Aorta (tissue), 5 donors: ENCODE measurements at regions not wholly inside any gene's neighbourhood (a gene's known extent, or its start where the extent isn't known, plus 50 kb on each side); places are given as distances from the start of the nearest gene placed in this dataset.

Source experiments
- ATAC-seq: fragments of 200-7000 bp; cut with Tn5 transposase; one replicate; pipeline ENCODE4 v1.9.1; 2022; ENCODE audit warnings: moderate library complexity; ENCODE audit not compliant: low FRiP score
- DNase-seq, 2 donors: peaks; one replicate each; pipeline ENCODE4 v3.0.0-alpha.2; 2020
- H3K27ac ChIP-seq, 2 donors: one replicate each; pipeline ENCODE4 v1.5.1; 2013; ENCODE audit warnings: low read length in 2 of 2, mild to moderate bottlenecking in 2 of 2, moderate library complexity in 2 of 2, control low read depth in 1 of 2, inconsistent platforms in 1 of 2, low read depth in 1 of 2
- H3K27me3 ChIP-seq, 2 donors: one replicate each; pipeline ENCODE4 v1.6.1; 2013; ENCODE audit warnings: control low read depth in 1 of 2, low read length in 1 of 2, mild to moderate bottlenecking in 1 of 2, moderate library complexity in 1 of 2; ENCODE audit not compliant: insufficient read depth in 2 of 2, control insufficient read depth in 1 of 2
- H3K36me3 ChIP-seq, 2 donors: one replicate each; pipeline ENCODE4 v1.6.1; 2013; ENCODE audit warnings: control low read depth in 1 of 2, low read length in 1 of 2, mild to moderate bottlenecking in 1 of 2; ENCODE audit not compliant: insufficient read depth in 2 of 2, control insufficient read depth in 1 of 2
- H3K4me1 ChIP-seq, 2 donors: one replicate each; pipeline ENCODE4 v1.6.1; 2013; ENCODE audit warnings: low read length in 2 of 2, control low read depth in 1 of 2, mild to moderate bottlenecking in 1 of 2, moderate library complexity in 1 of 2; ENCODE audit not compliant: insufficient read depth in 2 of 2, control insufficient read depth in 1 of 2
- H3K4me3 ChIP-seq, 2 donors: one replicate each; pipeline ENCODE4 v1.5.1; 2013; ENCODE audit warnings: low read length in 2 of 2, control low read depth in 1 of 2, mild to moderate bottlenecking in 1 of 2
- H3K9me3 ChIP-seq: one replicate; pipeline ENCODE4 v1.6.1; 2013; ENCODE audit warnings: mild to moderate bottlenecking, low read length; ENCODE audit not compliant: control insufficient read depth
- WGBS, 2 donors: extraction: QIAGEN DNeasy Blood & Tissue Kit; methylation state at CpG; one replicate each; pipeline ENCODE4 v1.1.7; 2013; 5-methylcytosine and 5-hydroxymethylcytosine counted together
- intact Hi-C, 2 donors: fragments of 100-400 bp; cut with DNase I; formaldehyde crosslinking; loops; one replicate each; pipeline versions ENCODE4 v1.14.2 to v1.15.0; 2022
- donor health status: healthy with polysubstance abuse.
- donor health status: Bipolar disorder and iron deficiency.
- donor health status: DM: no; HTN: no; CAD: no.
- donor health status: DM: no; HTN: no; CAD: no.
- donor health status: DM: yes; HTN: yes; CAD: no.

- DNase-seq = no peak
- H3K9me3 ChIP-seq = no peaks in the 10 kb centered on the region
- no peaks in the 10 kb centered on the region for H3K36me3 ChIP-seq
- no peak for ATAC-seq
- H3K4me1 ChIP-seq = no peaks in the 10 kb centered on the region
- intact Hi-C loops = no loop called here
- 83 to 86% methylated on average over 2 of the region's 2 CpGs for WGBS, 2 donors
- H3K27ac ChIP-seq = no peak overlapping the region
- H3K27me3 ChIP-seq = no peaks in the 10 kb centered on the region
- H3K4me3 ChIP-seq = no peak overlapping the region
Observed at GRCh38 chr4:35942092-35942491, 302.2 kb downstream of the ARAP2 start.

DNA sequence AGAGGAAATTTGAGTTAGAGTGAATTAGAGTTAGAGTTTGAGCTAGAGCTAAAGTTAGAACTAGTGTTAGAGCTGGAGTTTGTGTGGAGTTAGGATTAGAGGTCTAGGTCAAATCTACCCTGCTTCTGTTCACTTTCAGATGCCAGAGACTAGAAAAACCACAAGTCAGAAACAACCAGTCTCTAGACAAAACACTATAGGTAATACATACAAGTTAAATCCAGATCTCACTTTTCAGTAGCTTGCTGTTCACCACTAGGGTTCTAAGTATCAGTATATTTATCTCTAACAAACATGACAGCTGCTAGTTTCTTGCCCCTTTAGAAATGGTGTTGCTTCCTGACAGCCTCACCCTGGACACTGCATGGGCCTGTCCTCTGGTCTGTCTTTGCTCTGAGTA lies 300.7 kb downstream of the ARAP2 start:
- ATAC-seq (no peak), DNase-seq (no peak)
- intact Hi-C loops = no loop called here
- Histone ChIP-seq H3K4me1 (no peaks in the 10 kb centered on the region), H3K36me3 (no peaks in the 10 kb centered on the region), H3K27ac (no peak overlapping the region), H3K9me3 (no peaks in the 10 kb centered on the region), H3K27me3 (no peaks in the 10 kb centered on the region), H3K4me3 (no peak overlapping the region)

DNA sequence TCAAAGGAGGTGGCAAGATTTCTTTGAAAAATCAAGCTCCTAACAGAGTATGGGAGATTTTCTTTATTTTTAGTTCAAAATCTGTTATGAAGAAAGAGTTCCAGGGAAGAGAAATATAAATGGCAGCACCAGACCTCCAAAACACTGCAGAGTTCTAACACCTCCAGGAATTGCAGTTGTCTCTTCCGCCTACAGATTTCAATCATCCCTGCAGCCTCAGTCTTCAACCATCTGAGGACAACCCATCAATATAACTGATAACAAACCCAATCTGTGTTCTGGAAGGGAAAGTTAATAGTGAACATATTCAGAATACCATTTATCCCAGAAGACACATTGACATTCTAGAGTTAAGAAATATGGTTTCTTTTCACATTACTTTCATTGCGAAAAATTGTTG lies 296.1 kb downstream of the ARAP2 start:
- Histone ChIP-seq H3K36me3 (no peaks in the 10 kb centered on the region), H3K4me1 (no peaks in the 10 kb centered on the region), H3K4me3 (no peak overlapping the region), H3K27me3 (no peaks in the 10 kb centered on the region), H3K27ac (no peak overlapping the region), H3K9me3 (no peaks in the 10 kb centered on the region)
- DNase-seq (no peak), ATAC-seq (no peak)
- WGBS, 2 donors = 76 to 83% methylated on average over 2 of the region's 2 CpGs
- intact Hi-C loops = no loop called here

- ATAC-seq = no peak
- Histone ChIP-seq H3K27ac (no peak overlapping the region), H3K9me3 (no peaks in the 10 kb centered on the region), H3K4me1 (no peaks in the 10 kb centered on the region), H3K36me3 (no peaks in the 10 kb centered on the region), H3K27me3 (no peaks in the 10 kb centered on the region), H3K4me3 (no peak overlapping the region)
- WGBS, 2 donors = 90 to 97% methylated on average over 1 of the region's 1 CpG
- DNase-seq = no peak
- intact Hi-C loops = no loop called here
Observed at GRCh38 chr4:35950442-35950841, 293.9 kb downstream of the ARAP2 start.

DNA sequence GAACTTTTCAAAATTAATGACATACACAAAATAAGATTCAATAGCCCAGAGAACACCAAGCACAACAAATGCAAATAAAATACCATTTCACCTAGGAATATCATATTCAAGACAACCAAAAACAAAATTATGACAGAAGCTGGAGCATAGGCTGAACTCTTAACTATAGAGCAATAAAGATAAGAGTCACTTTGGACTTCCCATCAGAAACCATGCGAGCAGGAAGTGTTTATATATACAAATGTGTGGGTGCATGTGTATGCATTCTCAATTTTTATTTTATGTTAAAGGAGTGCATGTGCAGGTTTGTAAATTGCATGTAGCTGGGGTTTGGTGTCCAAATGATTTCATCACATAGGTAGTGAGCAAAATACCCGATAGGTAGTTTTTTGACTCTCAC lies 291.6 kb downstream of the ARAP2 start:
- no peaks in the 10 kb centered on the region for H3K4me1 ChIP-seq
- ATAC-seq (no peak), DNase-seq (no peak)
- H3K9me3 ChIP-seq = no peaks in the 10 kb centered on the region
- H3K27me3 ChIP-seq = no peaks in the 10 kb centered on the region
- H3K36me3 ChIP-seq = no peaks in the 10 kb centered on the region
- no peak overlapping the region for H3K4me3 ChIP-seq
- H3K27ac ChIP-seq = no peak overlapping the region
- WGBS, 2 donors = 80 to 83% methylated on average over 2 of the region's 2 CpGs
- intact Hi-C loops = no loop called here

DNA sequence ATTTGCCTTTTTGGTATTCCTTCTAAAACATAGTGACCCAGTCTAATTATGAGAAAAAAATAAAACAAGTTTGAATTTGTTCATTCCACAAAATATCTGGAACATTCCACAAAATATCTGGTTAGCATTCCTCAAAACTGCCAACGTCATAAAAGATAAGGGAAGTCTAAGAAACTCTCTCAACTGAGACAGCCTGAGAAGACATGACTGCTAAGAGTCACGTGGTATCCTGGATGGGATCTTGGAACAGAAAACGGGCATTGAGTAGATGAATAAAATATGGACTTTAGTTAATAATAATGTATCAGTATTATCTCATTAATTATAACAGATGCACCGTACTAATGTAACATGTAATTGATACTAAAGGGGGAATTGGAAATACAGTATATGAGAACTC lies 280.9 kb downstream of the ARAP2 start:
- DNase-seq (no peak), ATAC-seq (no peak)
- Histone ChIP-seq H3K36me3 (no peaks in the 10 kb centered on the region), H3K4me3 (no peak overlapping the region), H3K27me3 (no peaks in the 10 kb centered on the region), H3K4me1 (no peaks in the 10 kb centered on the region), H3K27ac (no peak overlapping the region), H3K9me3 (no peaks in the 10 kb centered on the region)
- intact Hi-C loops = no loop called here
- WGBS, 2 donors = 35 to 37% methylated on average over 4 of the region's 4 CpGs

GRCh38 chr4:35963974-35964515 lies 280.3 kb downstream of the ARAP2 start:
- Histone ChIP-seq H3K27me3 (no peaks in the 10 kb centered on the region), H3K4me3 (no peak overlapping the region), H3K36me3 (no peaks in the 10 kb centered on the region), H3K4me1 (no peaks in the 10 kb centered on the region), H3K27ac (no peak overlapping the region), H3K9me3 (no peaks in the 10 kb centered on the region)
- DNase-seq (no peak), ATAC-seq (no peak)
- intact Hi-C loops = no loop called here
- 40 to 43% methylated on average over 5 of the region's 5 CpGs for WGBS, 2 donors

GRCh38 chr4:35965300-35965699 lies 279.0 kb downstream of the ARAP2 start:
- no peaks in the 10 kb centered on the region for H3K27me3 ChIP-seq
- DNase-seq = no peak
- no peak for ATAC-seq
- no peak overlapping the region for H3K27ac ChIP-seq
- 50 to 58% methylated on average over 1 of the region's 1 CpG for WGBS, 2 donors
- H3K36me3 ChIP-seq = no peaks in the 10 kb centered on the region
- no peak overlapping the region for H3K4me3 ChIP-seq
- intact Hi-C loops = no loop called here
- no peaks in the 10 kb centered on the region for H3K4me1 ChIP-seq
- H3K9me3 ChIP-seq = no peaks in the 10 kb centered on the region

DNA sequence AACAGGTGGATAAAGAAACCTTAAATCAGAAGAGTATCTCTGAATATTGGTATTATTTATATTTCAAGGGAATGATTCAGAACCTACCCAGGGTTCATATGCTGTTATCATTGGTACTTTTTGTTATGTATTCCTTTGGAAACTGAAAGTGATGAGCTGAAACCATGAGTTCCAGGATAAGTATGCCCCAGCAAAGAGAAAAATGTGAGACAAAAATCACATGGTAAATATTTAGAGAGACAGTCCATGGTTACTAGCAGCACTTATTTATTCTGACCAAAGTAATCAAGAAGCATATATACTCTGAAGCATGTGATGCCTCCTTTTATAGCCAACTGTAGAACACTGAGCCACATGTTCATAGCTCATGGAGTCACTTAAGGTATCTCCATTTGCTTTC lies 277.7 kb downstream of the ARAP2 start:
- Histone ChIP-seq H3K27ac (no peak overlapping the region), H3K4me1 (no peaks in the 10 kb centered on the region), H3K27me3 (no peaks in the 10 kb centered on the region), H3K9me3 (no peaks in the 10 kb centered on the region), H3K36me3 (no peaks in the 10 kb centered on the region), H3K4me3 (no peak overlapping the region)
- intact Hi-C loops = no loop called here
- ATAC-seq = no peak
- no peak for DNase-seq
